ENCODE measurements at regions not wholly inside any gene's neighbourhood (a gene's known extent, or its start where the extent isn't known, plus 50 kb on each side); places are given as distances from the start of the nearest gene placed in this dataset.

GRCh38 chr17:70535986-70536385 lies 366.7 kb downstream of the KCNJ2 start:
- Histone ChIP-seq H3K23me2 (ENCODE audit: low read depth, low read length) (no peaks in the 10 kb centered on the region), H3K79me2 (ENCODE audit: control insufficient read depth in 1 of 2, insufficient read depth in 2 of 2, low read length in 2 of 2) (no peaks in the 10 kb centered on the region), H3K23ac (ENCODE audit: insufficient read length) (no peak overlapping the region), H3K4me3 (ENCODE audit: extremely low read depth in 1 of 4, insufficient read depth in 2 of 4, low read depth in 3 of 4, low read length in 4 of 4) (no peak overlapping the region), H4K8ac (ENCODE audit: extremely low read depth, insufficient read depth, low read length) (no peak overlapping the region), H3K14ac (ENCODE audit: insufficient read length) (no peak overlapping the region), H3K36me3 (ENCODE audit: control insufficient read depth in 2 of 4, insufficient read depth in 4 of 4, low read length in 3 of 4) (no peaks in the 10 kb centered on the region), H3K4ac (replicated peaks; ENCODE audit: insufficient read length, low read depth, low read length) (no peak overlapping the region), H3K4me2 (ENCODE audit: insufficient read depth in 1 of 2, low read depth in 2 of 2, low read length in 2 of 2) (no peak overlapping the region), H3K18ac (ENCODE audit: extremely low read depth, low read length) (no peak overlapping the region), H4K91ac (replicated peaks; ENCODE audit: insufficient read length, low read length) (no peak overlapping the region), H2BK120ac (replicated peaks; ENCODE audit: low read depth, low read length) (no peak overlapping the region), H2BK20ac (ENCODE audit: low read length) (no peak overlapping the region), H4K20me1 (replicated peaks in 1 of 2; ENCODE audit: control insufficient read depth in 1 of 2, insufficient read depth in 2 of 2, low read length in 2 of 2) (no peaks in the 10 kb centered on the region), H2AFZ (ENCODE audit: low read length) (no peak overlapping the region), H3K4me1 (replicated peaks in 1 of 4; ENCODE audit: control insufficient read depth in 3 of 4, insufficient read depth in 4 of 4, low read length in 3 of 4) (0 out of 7 replicates have a peak, but pooled peaks cover 0 to 4% (median 0%) of the 10 kb centered on the region in 4 experiments), H3K79me1 (ENCODE audit: low read depth, low read length) (no peaks in the 10 kb centered on the region), H2BK5ac (ENCODE audit: low read depth, low read length) (no peak overlapping the region), H3K27ac (ENCODE audit: low read depth, low read length) (no peak overlapping the region), H3K9me3 (ENCODE audit: insufficient read depth in 2 of 2, low read depth in 1 of 2, low read length in 1 of 2) (no peaks in the 10 kb centered on the region), H2BK12ac (ENCODE audit: low read depth, low read length) (no peak overlapping the region), H3K56ac (replicated peaks; ENCODE audit: insufficient read length, low read depth, low read length) (no peak overlapping the region), H3K27me3 (replicated peaks in 1 of 4; ENCODE audit: control insufficient read depth in 3 of 4, extremely low read depth in 1 of 4, insufficient read depth in 3 of 4, low read length in 3 of 4) (no peaks in the 10 kb centered on the region), H4K5ac (ENCODE audit: insufficient read length, low read depth, low read length) (no peak overlapping the region), H2BK15ac (ENCODE audit: low read length) (no peak overlapping the region), H2AK5ac (ENCODE audit: low read depth, low read length) (no peak overlapping the region), H3K9ac (replicated peaks in 1 of 4; ENCODE audit: extremely low read depth in 1 of 4, low read depth in 3 of 4, low read length in 3 of 4) (no peak overlapping the region)
- no peak for TF ChIP-seq TEAD4 (IDR thresholded peaks at IDR 0.05; ENCODE audit: low read depth, low read length)
- WGBS, 2 experiments (ENCODE audit: extremely low coverage in 1 of 2, insufficient coverage in 1 of 2, insufficient read length in 1 of 2, insufficient replicate concordance in 2 of 2, low coverage in 1 of 2, low lambda C conversion rate in 2 of 2, missing lambda C conversion rate in 1 of 2) = 100% methylated on average over 1 of the region's 1 CpG; no CpG with 5 or more reads in 1 of the 2 experiments
- DNase-seq (ENCODE audit: low read depth in 1 of 2, low spot score in 2 of 2) (no peak), FAIRE-seq (no peak)
- ChIA-PET CTCF (ENCODE audit: partially characterized antibody) (no interaction called here), POLR2A (ENCODE audit: partially characterized antibody) (interaction anchor here (0.8 kb wide), 1 partner anchor 16 kb away, joined by 3 read pairs; no protein-coding TSS in a partner anchor)
